A673 (cell line): ENCODE measurements at regions not wholly inside any gene's neighbourhood (a gene's known extent, or its start where the extent isn't known, plus 50 kb on each side); places are given as distances from the start of the nearest gene placed in this dataset.

ENCODE experiments used
- BruUV-seq: library from RNA; stranded (reverse); fragments of 400-500 nt; replicated peaks from 2 replicates; lab custom pipeline; 2021; lab: Mats Ljungman, UMichigan
- CTCF ChIA-PET: fragments of 300-600 bp; sonication (Branson Sonifier 250); formaldehyde crosslinking; loops from one replicate; lab custom pipeline; 2022; ENCODE audit warnings: antibody characterized with exemption; lab: Charles Lee
- POLR2A ChIA-PET: fragments of 300-600 bp; sonication (Branson Sonifier 250); formaldehyde crosslinking; loops from one replicate; lab custom pipeline; 2022; ENCODE audit warnings: antibody characterized with exemption; ENCODE audit not compliant: low non-redundant PET; lab: Charles Lee
- DNase-seq: peaks from one replicate; pipeline ENCODE4 v3.0.0-alpha.2; 2015; ENCODE audit warnings: low spot score
- H3K27ac ChIP-seq: fragments of 200-600 bp; sonication (generic); 2 replicates; pipeline ENCODE4 v1.5.1; 2016; ENCODE audit warnings: mixed run types, low read depth, mild to moderate bottlenecking, mixed read lengths, antibody characterized with exemption, low read length; ENCODE audit not compliant: poor library complexity, severe bottlenecking
- H3K27me3 ChIP-seq: fragments of 200-600 bp; sonication (generic); replicated peaks from 2 replicates; pipeline ENCODE4 v1.6.1; 2017; ENCODE audit warnings: mixed run types, low read depth, mild to moderate bottlenecking, mixed read lengths, antibody characterized with exemption, low read length; ENCODE audit not compliant: insufficient read depth, poor library complexity
- H3K36me3 ChIP-seq: fragments of 200-600 bp; sonication (generic); 2 replicates; pipeline ENCODE4 v1.6.1; 2016; ENCODE audit warnings: mixed run types, mild to moderate bottlenecking, mixed read lengths, antibody characterized with exemption, low read length; ENCODE audit not compliant: insufficient read depth, poor library complexity, severe bottlenecking
- H3K4me1 ChIP-seq: fragments of 200-600 bp; sonication (generic); 2 replicates; pipeline ENCODE4 v1.6.1; 2017; ENCODE audit warnings: mixed run types, mild to moderate bottlenecking, mixed read lengths, antibody characterized with exemption, low read length; ENCODE audit not compliant: insufficient read depth, poor library complexity, severe bottlenecking
- H3K4me3 ChIP-seq: fragments of 200-600 bp; sonication (generic); 2 replicates; pipeline ENCODE4 v1.5.1; 2016; ENCODE audit warnings: low read depth, mixed run types, mild to moderate bottlenecking, mixed read lengths, low read length; ENCODE audit not compliant: poor library complexity, severe bottlenecking
- H3K9me3 ChIP-seq: fragments of 200-600 bp; sonication (generic); 2 replicates; pipeline ENCODE4 v1.6.1; 2016; ENCODE audit warnings: mixed run types, low read depth, mild to moderate bottlenecking, mixed read lengths, antibody characterized with exemption, low read length; ENCODE audit not compliant: poor library complexity, severe bottlenecking
- CTCF ChIP-seq: fragments of 300-800, 200-600 bp; sonication (generic); conservative IDR thresholded peaks from 2 replicates; pipeline ENCODE4 v1.5.1; 2017; ENCODE audit warnings: low read depth, mild to moderate bottlenecking, antibody characterized with exemption, low read length, moderate library complexity, mixed read lengths
- EZH2 ChIP-seq: fragments of 200-600 bp; sonication (generic); IDR thresholded peaks from 2 replicates; pipeline ENCODE4 v1.6.1; 2017; ENCODE audit warnings: borderline replicate concordance, low read depth, mild to moderate bottlenecking, mixed read lengths, antibody characterized with exemption, low read length; ENCODE audit not compliant: poor library complexity, severe bottlenecking
- intact Hi-C: fragments of 100-400 bp; cut with micrococcal nuclease; formaldehyde crosslinking; loops from one replicate; pipeline ENCODE4 v1.10.0; 2022; ENCODE audit not compliant: unreplicated experiment

- TF ChIP-seq CTCF (no peak), EZH2 (no peak)
- DNase-seq = no peak
- no peaks in the 10 kb centered on the region for H3K27me3 ChIP-seq
- no peak overlapping the region for H3K4me3 ChIP-seq
- POLR2A ChIA-PET = no interaction called here
- CTCF ChIA-PET = no interaction called here
- intact Hi-C loops = no loop called here
- no peaks in the 10 kb centered on the region for H3K36me3 ChIP-seq
- no peaks in the 10 kb centered on the region for H3K4me1 ChIP-seq
- no peak overlapping the region for H3K27ac ChIP-seq
- BruUV-seq = no TSS peak
- H3K9me3 ChIP-seq = no peaks in the 10 kb centered on the region
Observed at GRCh38 chr2:156864325-156864724, 393.2 kb upstream of the GALNT5 start.

- H3K4me3 ChIP-seq = no peak overlapping the region
- ChIA-PET POLR2A (no interaction called here), CTCF (no interaction called here)
- TF ChIP-seq EZH2 (no peak), CTCF (no peak)
- H3K27me3 ChIP-seq = no peaks in the 10 kb centered on the region
- H3K9me3 ChIP-seq = no peaks in the 10 kb centered on the region
- no TSS peak for BruUV-seq
- H3K27ac ChIP-seq = no peak overlapping the region
- intact Hi-C loops = no loop called here
- DNase-seq = no peak
- no peaks in the 10 kb centered on the region for H3K4me1 ChIP-seq
- no peaks in the 10 kb centered on the region for H3K36me3 ChIP-seq
Observed at GRCh38 chr2:156864753-156865152, 392.8 kb upstream of the GALNT5 start.

- DNase-seq = no peak
- H3K4me3 ChIP-seq = no peak overlapping the region
- no peaks in the 10 kb centered on the region for H3K9me3 ChIP-seq
- intact Hi-C loops = no loop called here
- no peaks in the 10 kb centered on the region for H3K4me1 ChIP-seq
- no peak for TF ChIP-seq CTCF
- TF ChIP-seq EZH2 = no peak
- no peak overlapping the region for H3K27ac ChIP-seq
- no peaks in the 10 kb centered on the region for H3K36me3 ChIP-seq
- no peaks in the 10 kb centered on the region for H3K27me3 ChIP-seq
- no TSS peak for BruUV-seq
- CTCF ChIA-PET = no interaction called here
- POLR2A ChIA-PET = no interaction called here
Observed at GRCh38 chr2:156867201-156867600, 390.3 kb upstream of the GALNT5 start.
